ENCODE measurements at regions not wholly inside any gene's neighbourhood (a gene's known extent, or its start where the extent isn't known, plus 50 kb on each side); places are given as distances from the start of the nearest gene placed in this dataset.

GRCh38 chr4:188197566-188197965 lies 58.3 kb downstream of the TRIML1 start:
- no peak for DNase-seq (ENCODE audit: low read depth, low spot score)

- no peak for DNase-seq (ENCODE audit: low read depth, low spot score)
Measured at GRCh38 chr4:188198982-188199792, 59.9 kb downstream of the TRIML1 start.

- DNase-seq (ENCODE audit: low read depth, low spot score): no peak
Measured at GRCh38 chr4:188201851-188202250, 62.6 kb downstream of the TRIML1 start.

- no peak for DNase-seq (ENCODE audit: low read depth, low spot score)
Measured at GRCh38 chr4:188206783-188207182, 67.5 kb downstream of the TRIML1 start.

GRCh38 chr4:188214861-188215260 lies 75.6 kb downstream of the TRIML1 start:
- DNase-seq (ENCODE audit: low read depth, low spot score): no peak

GRCh38 chr4:188218392-188218791 lies 79.2 kb downstream of the TRIML1 start:
- DNase-seq (ENCODE audit: low read depth, low spot score): peak; percentile 94

GRCh38 chr4:188220006-188220405 lies 80.8 kb downstream of the TRIML1 start:
- no peak for DNase-seq (ENCODE audit: low read depth, low spot score)

GRCh38 chr4:188221090-188221489 lies 81.8 kb downstream of the TRIML1 start:
- DNase-seq (ENCODE audit: low read depth, low spot score): no peak

- no peak for DNase-seq (ENCODE audit: low read depth, low spot score)
Measured at GRCh38 chr4:188228279-188228678, 89.0 kb downstream of the TRIML1 start.

GRCh38 chr4:188232428-188232827 lies 93.2 kb downstream of the TRIML1 start:
- DNase-seq (ENCODE audit: low read depth, low spot score): no peak

GRCh38 chr4:188242041-188242440 lies 102.8 kb downstream of the TRIML1 start:
- DNase-seq (ENCODE audit: low read depth, low spot score): no peak

GRCh38 chr4:188245651-188246050 lies 106.4 kb downstream of the TRIML1 start:
- no peak for DNase-seq (ENCODE audit: low read depth, low spot score)

- DNase-seq (ENCODE audit: low read depth, low spot score): peak; percentile 44
Measured at GRCh38 chr4:188246488-188246887, 107.2 kb downstream of the TRIML1 start.

GRCh38 chr4:188254211-188254610 lies 115.0 kb downstream of the TRIML1 start:
- DNase-seq (ENCODE audit: low read depth, low spot score): no peak

GRCh38 chr4:188262464-188262863 lies 123.2 kb downstream of the TRIML1 start:
- DNase-seq (ENCODE audit: low read depth, low spot score): no peak

- DNase-seq (ENCODE audit: low read depth, low spot score): no peak
Measured at GRCh38 chr4:188263321-188263720, 124.1 kb downstream of the TRIML1 start.

GRCh38 chr4:188266386-188266785 lies 127.1 kb downstream of the TRIML1 start:
- no peak for DNase-seq (ENCODE audit: low read depth, low spot score)

- peak; percentile 26 for DNase-seq (ENCODE audit: low read depth, low spot score)
Measured at GRCh38 chr4:188268131-188268908, 129.1 kb downstream of the TRIML1 start.

- peak; percentile 85 for DNase-seq (ENCODE audit: low read depth, low spot score)
Measured at GRCh38 chr4:188270273-188271069, 131.2 kb downstream of the TRIML1 start.

- no peak for DNase-seq (ENCODE audit: low read depth, low spot score)
Measured at GRCh38 chr4:188275686-188276085, 136.4 kb downstream of the TRIML1 start.

- DNase-seq (ENCODE audit: low read depth, low spot score): no peak
Measured at GRCh38 chr4:188279184-188279583, 139.9 kb downstream of the TRIML1 start.

Measured in ELF-1 (cell line).